Astrocyte of the spinal cord (primary cell): ENCODE measurements at regions not wholly inside any gene's neighbourhood (a gene's known extent, or its start where the extent isn't known, plus 50 kb on each side); places are given as distances from the start of the nearest gene placed in this dataset.

Experiments used
- DNase-seq: peaks from one replicate; pipeline ENCODE4 v3.0.0; 2011; ENCODE audit warnings: low read depth, low spot score
- H3K4me3 ChIP-seq: 2 replicates; pipeline ENCODE4 v1.5.1; 2011; ENCODE audit warnings: low read depth, mild to moderate bottlenecking, low read length, moderate library complexity
- CTCF ChIP-seq: IDR thresholded peaks from 2 replicates; pipeline ENCODE4 v1.5.1; 2012; ENCODE audit warnings: low read depth, mild to moderate bottlenecking, low read length, inconsistent platforms
- in situ Hi-C: cut with HindIII; loops from 2 replicates; pipeline ENCODE4 v1.10.0; 2017; ENCODE audit warnings: low sequenced_read_pairs

DNA sequence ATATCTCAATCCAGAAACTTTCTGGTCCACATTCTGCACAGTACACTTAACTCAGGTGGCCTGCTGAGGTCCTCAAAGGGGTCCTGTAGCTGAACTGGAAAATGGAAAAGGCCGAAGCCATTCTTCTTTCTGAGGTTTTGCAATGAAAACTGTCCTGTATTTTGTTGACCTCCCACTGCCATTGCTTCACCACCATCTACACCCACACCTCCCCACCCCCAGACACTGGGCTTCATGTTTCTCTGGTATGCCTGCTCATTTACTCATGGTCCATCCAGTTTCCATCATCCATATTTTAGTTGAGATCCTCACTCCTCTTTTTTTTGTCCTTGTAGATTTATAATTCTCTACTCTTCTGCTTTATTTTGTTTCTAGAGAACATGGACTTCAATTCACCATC lies 115.7 kb upstream of the SLC24A5 start:
- in situ Hi-C loops, result no loop called here
- no peak for TF ChIP-seq CTCF
- H3K4me3 ChIP-seq, result no peak overlapping the region
- DNase-seq, result no peak

GRCh38 chr15:48006031-48006511 lies 114.7 kb upstream of the SLC24A5 start:
- H3K4me3 ChIP-seq, result no peak overlapping the region
- no peak for DNase-seq
- no peak for TF ChIP-seq CTCF
- in situ Hi-C loops, result no loop called here

DNA sequence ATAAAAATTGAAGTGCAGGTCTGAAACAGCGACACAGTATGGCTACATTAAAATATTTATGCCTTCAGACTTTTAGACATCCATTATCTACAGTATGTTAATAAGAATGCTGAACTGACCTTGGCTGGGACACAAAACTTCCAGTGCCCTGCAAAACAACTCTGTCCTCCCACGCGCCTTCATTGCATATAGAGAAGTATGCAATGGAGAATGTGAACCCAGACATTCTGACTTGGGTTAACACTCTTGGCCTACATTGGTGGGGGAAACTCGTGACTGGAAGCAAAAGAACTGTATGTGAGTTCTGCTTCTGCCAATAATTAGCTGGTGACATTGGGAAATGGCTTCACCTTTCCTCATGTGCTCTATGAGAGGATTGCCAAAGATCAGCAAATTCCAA lies 110.5 kb upstream of the SLC24A5 start:
- DNase-seq, result no peak
- in situ Hi-C loops, result no loop called here
- H3K4me3 ChIP-seq, result no peak overlapping the region
- no peak for TF ChIP-seq CTCF

DNA sequence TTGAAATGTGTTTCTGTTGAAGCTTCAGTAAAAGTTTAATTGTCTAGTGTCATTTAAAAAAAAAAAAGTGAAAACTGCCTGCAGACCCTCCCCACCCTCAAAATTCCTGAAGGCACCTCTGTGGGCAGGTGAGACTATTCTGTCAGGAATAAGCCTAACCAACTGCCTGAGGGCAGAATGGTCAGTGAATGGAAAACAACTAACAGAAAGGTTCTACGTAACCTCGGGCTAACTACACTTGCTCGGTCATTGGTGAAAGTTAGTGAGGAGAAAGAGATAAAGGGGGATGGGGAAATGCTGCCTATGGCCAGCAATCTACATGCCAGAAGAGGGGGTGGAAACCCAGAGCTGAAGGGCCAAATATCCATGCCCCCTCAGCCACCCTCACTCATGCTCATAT lies 108.6 kb upstream of the SLC24A5 start:
- no peak overlapping the region for H3K4me3 ChIP-seq
- DNase-seq, result no peak
- in situ Hi-C loops, result no loop called here
- TF ChIP-seq CTCF, result no peak

- DNase-seq, result no peak
- TF ChIP-seq CTCF, result no peak
- in situ Hi-C loops, result no loop called here
- H3K4me3 ChIP-seq, result no peak overlapping the region
Observed at GRCh38 chr15:48016865-48017264, 103.9 kb upstream of the SLC24A5 start.

GRCh38 chr15:48017747-48018146 lies 103.0 kb upstream of the SLC24A5 start:
- in situ Hi-C loops, result no loop called here
- TF ChIP-seq CTCF, result no peak

GRCh38 chr15:48020166-48020565 lies 100.6 kb upstream of the SLC24A5 start:
- no peak for DNase-seq
- H3K4me3 ChIP-seq, result no peak overlapping the region
- TF ChIP-seq CTCF, result no peak
- in situ Hi-C loops, result no loop called here

More at GRCh38 chr15:48017747-48018146, 103.0 kb upstream of the SLC24A5 start:
- H3K4me3 ChIP-seq, result no peak overlapping the region
- DNase-seq, result no peak
